NCI-H2029 (cell line): ENCODE measurements at regions not wholly inside any gene's neighbourhood (a gene's known extent, or its start where the extent isn't known, plus 50 kb on each side); places are given as distances from the start of the nearest gene placed in this dataset.
"Not testable (repeated sequence)": the region's sequence is repeated elsewhere in the genome, so short reads cannot be mapped to it uniquely, and the experiment has no call there.

Experiments
- DNase-seq: peaks from one replicate; lab custom pipeline; 2025; lab: John Stamatoyannopoulos, UW

GRCh38 chr1:70490153-70490552 is 79.1 kb downstream of the CTH start:
- DNase-seq, result no peak

- DNase-seq, result no peak
Observed at GRCh38 chr1:70495370-70495769, 84.3 kb downstream of the CTH start.

GRCh38 chr1:70496181-70496580 is 85.1 kb downstream of the CTH start:
- DNase-seq, result no peak

GRCh38 chr1:70497152-70497551 is 86.1 kb downstream of the CTH start:
- no peak for DNase-seq

- no peak for DNase-seq
Observed at GRCh38 chr1:70498666-70499065, 87.6 kb downstream of the CTH start.

- no peak for DNase-seq
Observed at GRCh38 chr1:70499695-70500094, 88.6 kb downstream of the CTH start.

GRCh38 chr1:70503358-70503757 is 92.3 kb downstream of the CTH start:
- no peak for DNase-seq

GRCh38 chr1:70504176-70504820 is 93.2 kb downstream of the CTH start:
- no peak for DNase-seq

- DNase-seq, result no peak
Observed at GRCh38 chr1:70504821-70505193, 93.7 kb downstream of the CTH start.

GRCh38 chr1:70507991-70508390 is 96.9 kb downstream of the CTH start:
- not testable (repeated sequence) for DNase-seq

- peak; percentile 62 for DNase-seq
Observed at GRCh38 chr1:70509996-70510876, 99.2 kb downstream of the CTH start.

- DNase-seq, result no peak
Observed at GRCh38 chr1:70517444-70517843, 106.4 kb downstream of the CTH start.

GRCh38 chr1:70518106-70518505 is 107.0 kb downstream of the CTH start:
- no peak for DNase-seq

GRCh38 chr1:70528590-70529333 is 117.7 kb downstream of the CTH start:
- no peak for DNase-seq

GRCh38 chr1:70536708-70537366 is 125.8 kb downstream of the CTH start:
- no peak for DNase-seq

GRCh38 chr1:70537788-70538187 is 126.7 kb downstream of the CTH start:
- no peak for DNase-seq

- no peak for DNase-seq
Observed at GRCh38 chr1:70542030-70542429, 131.0 kb downstream of the CTH start.

GRCh38 chr1:70542856-70543255 is 131.8 kb downstream of the CTH start:
- no peak for DNase-seq

- DNase-seq, result no peak
Observed at GRCh38 chr1:70546726-70547125, 135.7 kb downstream of the CTH start.

GRCh38 chr1:70552662-70553566 is 141.8 kb downstream of the CTH start:
- DNase-seq, result no peak

GRCh38 chr1:70553567-70553956 is 142.5 kb downstream of the CTH start:
- DNase-seq, result no peak
